WTC11 (cell line): ENCODE measurements at regions not wholly inside any gene's neighbourhood (a gene's known extent, or its start where the extent isn't known, plus 50 kb on each side); places are given as distances from the start of the nearest gene placed in this dataset.

Experiments
- ATAC-seq: fragments of 200-7000 bp; cut with Tn5 transposase; 2 replicates; pipeline ENCODE4 v1.10.0; 2021; ENCODE audit warnings: mild to moderate bottlenecking, moderate library complexity
- CTCF ChIA-PET: fragments of 300-600 bp; sonication (Branson Sonifier 250); formaldehyde crosslinking; loops from one replicate; lab custom pipeline; 2021; ENCODE audit warnings: antibody characterized with exemption; lab: Charles Lee
- POLR2A ChIA-PET: fragments of 350-600 bp; sonication (Branson Sonifier 250); formaldehyde crosslinking; loops from one replicate; lab custom pipeline; 2021; ENCODE audit warnings: antibody characterized with exemption; lab: Charles Lee
- DNase-seq: peaks from one replicate; pipeline ENCODE4 v3.0.0; 2021; ENCODE audit warnings: low spot score
- H3K27ac Mint-ChIP-seq: 2 replicates; pipeline ENCODE4 v1.8.0; 2021; ENCODE audit warnings: mixed read lengths
- H3K27me3 Mint-ChIP-seq: 2 replicates; pipeline ENCODE4 v1.8.0; 2021; ENCODE audit warnings: low read depth, mild to moderate bottlenecking, moderate library complexity, mixed read lengths
- H3K36me3 Mint-ChIP-seq: 2 replicates; pipeline ENCODE4 v1.8.0; 2021; ENCODE audit warnings: mixed read lengths
- H3K4me1 Mint-ChIP-seq: 2 replicates; pipeline ENCODE4 v1.8.0; 2022; ENCODE audit warnings: mixed read lengths
- H3K4me3 Mint-ChIP-seq: 2 replicates; pipeline ENCODE4 v1.8.0; 2021; ENCODE audit warnings: mild to moderate bottlenecking, moderate library complexity, mixed read lengths
- H3K9me3 Mint-ChIP-seq: 2 replicates; pipeline ENCODE4 v1.8.0; 2021; ENCODE audit warnings: mixed read lengths
- ELF4 ChIP-seq: sonication (generic); formaldehyde crosslinking; IDR thresholded peaks from 2 replicates; pipeline ENCODE4 v1.8.1; 2022; ENCODE audit warnings: low read depth, mild to moderate bottlenecking, moderate library complexity, missing genetic modification reagents
- GTF2I ChIP-seq: fragments of 250-450 bp; sonication (Bioruptor Pico); conservative IDR thresholded peaks from 2 replicates; pipeline ENCODE4 v1.4.0; 2021; ENCODE audit warnings: mild to moderate bottlenecking
- IRF2 ChIP-seq: sonication (generic); formaldehyde crosslinking; IDR thresholded peaks from 2 replicates; pipeline ENCODE4 v1.8.0; 2022; ENCODE audit warnings: low read depth, missing genetic modification reagents, borderline replicate concordance
- JAZF1 ChIP-seq: fragments of 250-450 bp; sonication (Bioruptor Pico); IDR thresholded peaks from 2 replicates; pipeline ENCODE4 v1.9.0; 2021; ENCODE audit warnings: moderate library complexity, mild to moderate bottlenecking, inconsistent platforms
- KAT7 ChIP-seq: sonication (generic); formaldehyde crosslinking; IDR thresholded peaks from 2 replicates; pipeline ENCODE4 v1.8.1; 2023; ENCODE audit warnings: missing genetic modification reagents, mild to moderate bottlenecking, borderline replicate concordance
- MYBL2 ChIP-seq: sonication (generic); formaldehyde crosslinking; IDR thresholded peaks from 2 replicates; pipeline ENCODE4 v1.8.1; 2023; ENCODE audit warnings: mild to moderate bottlenecking, moderate library complexity, missing genetic modification reagents
- NR3C1 ChIP-seq: sonication (generic); formaldehyde crosslinking; conservative IDR thresholded peaks from 2 replicates; pipeline ENCODE4 v1.8.1; 2023; ENCODE audit warnings: low read depth, mild to moderate bottlenecking, missing genetic modification reagents
- SMAD3 ChIP-seq: sonication (generic); formaldehyde crosslinking; IDR thresholded peaks from 2 replicates; pipeline ENCODE4 v1.8.0; 2022; ENCODE audit warnings: missing genetic modification reagents, mild to moderate bottlenecking, borderline replicate concordance
- TEAD4 ChIP-seq: sonication (generic); formaldehyde crosslinking; IDR thresholded peaks from 2 replicates; pipeline ENCODE4 v1.8.0; 2022; ENCODE audit warnings: mild to moderate bottlenecking, missing genetic modification reagents
- ZNF121 ChIP-seq: sonication (generic); formaldehyde crosslinking; IDR thresholded peaks from 2 replicates; pipeline ENCODE4 v1.8.0; 2023; ENCODE audit warnings: missing genetic modification reagents
- TF ChIP-seq, protein P1 (sequence below): sonication (generic); formaldehyde crosslinking; IDR thresholded peaks from 2 replicates; pipeline ENCODE4 v1.8.1; 2022; ENCODE audit warnings: low read depth, mild to moderate bottlenecking, moderate library complexity, missing genetic modification reagents, borderline replicate concordance
- TF ChIP-seq, protein P2 (sequence below): fragments of 250-450 bp; sonication (Bioruptor Pico); IDR thresholded peaks from 2 replicates; pipeline ENCODE4 v1.9.0; 2021; ENCODE audit warnings: moderate library complexity, mild to moderate bottlenecking, inconsistent platforms, borderline replicate concordance
- TF ChIP-seq, protein P3 (sequence below): sonication (generic); formaldehyde crosslinking; IDR thresholded peaks from 2 replicates; pipeline ENCODE4 v1.8.1; 2022; ENCODE audit warnings: mild to moderate bottlenecking, moderate library complexity, missing genetic modification reagents
- TF ChIP-seq, protein P4 (sequence below): sonication (generic); formaldehyde crosslinking; IDR thresholded peaks from 2 replicates; pipeline ENCODE4 v1.8.0; 2023; ENCODE audit warnings: missing genetic modification reagents, mild to moderate bottlenecking, borderline replicate concordance
- TF ChIP-seq, protein P5 (sequence below): fragments of 250-450 bp; sonication (Bioruptor Pico); IDR thresholded peaks from 2 replicates; pipeline ENCODE4 v1.9.0; 2021; ENCODE audit warnings: mild to moderate bottlenecking
- TF ChIP-seq, protein P6 (sequence below): fragments of 250-450 bp; sonication (Bioruptor Pico); conservative IDR thresholded peaks from 2 replicates; pipeline ENCODE4 v1.9.0; 2021; ENCODE audit warnings: mild to moderate bottlenecking
- TF ChIP-seq, protein P7 (sequence below): sonication (generic); formaldehyde crosslinking; IDR thresholded peaks from 2 replicates; pipeline ENCODE4 v1.8.1; 2023; ENCODE audit warnings: mild to moderate bottlenecking, missing genetic modification reagents

DNA sequence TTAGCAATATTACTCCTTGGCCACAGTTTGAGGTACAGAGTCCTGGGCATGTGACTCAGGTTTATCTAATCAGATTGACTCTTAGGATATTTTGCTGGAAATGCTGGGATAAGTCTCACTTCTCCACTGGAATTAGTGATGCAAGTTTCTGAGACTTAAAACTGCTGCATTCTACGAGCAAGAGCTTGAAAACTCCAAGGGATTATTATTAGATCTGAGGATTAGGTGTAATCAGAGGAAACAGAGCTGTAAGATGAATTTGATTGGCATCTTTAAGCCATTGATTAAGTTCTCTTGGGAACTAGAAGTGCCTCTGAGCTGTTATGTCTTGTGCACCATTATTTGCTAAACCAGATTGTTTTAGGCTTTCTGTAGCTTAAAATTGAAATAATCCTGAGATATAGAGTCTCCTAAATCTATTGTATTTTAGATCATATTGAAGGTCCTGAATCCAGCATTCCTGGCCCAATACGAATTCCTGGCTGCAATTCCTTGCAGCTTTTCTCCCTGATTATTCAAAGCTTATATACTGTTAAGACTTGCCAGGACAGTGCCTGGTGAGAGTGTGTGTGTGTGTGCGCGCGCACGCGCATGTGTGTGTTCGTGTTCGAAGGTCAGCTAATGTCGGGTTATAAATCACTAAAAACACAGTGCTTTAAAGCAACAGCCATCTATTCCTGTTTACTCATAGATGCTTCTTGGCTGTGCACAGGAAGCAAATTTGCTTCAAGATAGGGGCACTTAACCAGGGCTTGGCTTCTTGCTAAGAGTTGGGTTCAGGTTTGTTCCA is 735.1 kb downstream of the STIM2 start (continued):
- TF ChIP-seq, protein P1, sequence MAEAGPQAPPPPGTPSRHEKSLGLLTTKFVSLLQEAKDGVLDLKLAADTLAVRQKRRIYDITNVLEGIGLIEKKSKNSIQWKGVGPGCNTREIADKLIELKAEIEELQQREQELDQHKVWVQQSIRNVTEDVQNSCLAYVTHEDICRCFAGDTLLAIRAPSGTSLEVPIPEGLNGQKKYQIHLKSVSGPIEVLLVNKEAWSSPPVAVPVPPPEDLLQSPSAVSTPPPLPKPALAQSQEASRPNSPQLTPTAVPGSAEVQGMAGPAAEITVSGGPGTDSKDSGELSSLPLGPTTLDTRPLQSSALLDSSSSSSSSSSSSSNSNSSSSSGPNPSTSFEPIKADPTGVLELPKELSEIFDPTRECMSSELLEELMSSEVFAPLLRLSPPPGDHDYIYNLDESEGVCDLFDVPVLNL = no peak
- TF ChIP-seq, protein P2, sequence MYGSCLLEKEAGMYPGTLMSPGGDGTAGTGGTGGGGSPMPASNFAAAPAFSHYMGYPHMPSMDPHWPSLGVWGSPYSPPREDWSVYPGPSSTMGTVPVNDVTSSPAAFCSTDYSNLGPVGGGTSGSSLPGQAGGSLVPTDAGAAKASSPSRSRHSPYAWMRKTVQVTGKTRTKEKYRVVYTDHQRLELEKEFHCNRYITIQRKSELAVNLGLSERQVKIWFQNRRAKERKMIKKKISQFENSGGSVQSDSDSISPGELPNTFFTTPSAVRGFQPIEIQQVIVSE = no peak
- TF ChIP-seq, protein P3, sequence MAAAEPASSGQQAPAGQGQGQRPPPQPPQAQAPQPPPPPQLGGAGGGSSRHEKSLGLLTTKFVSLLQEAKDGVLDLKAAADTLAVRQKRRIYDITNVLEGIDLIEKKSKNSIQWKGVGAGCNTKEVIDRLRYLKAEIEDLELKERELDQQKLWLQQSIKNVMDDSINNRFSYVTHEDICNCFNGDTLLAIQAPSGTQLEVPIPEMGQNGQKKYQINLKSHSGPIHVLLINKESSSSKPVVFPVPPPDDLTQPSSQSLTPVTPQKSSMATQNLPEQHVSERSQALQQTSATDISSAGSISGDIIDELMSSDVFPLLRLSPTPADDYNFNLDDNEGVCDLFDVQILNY (CRISPR knock-in tag) = no peak
- TF ChIP-seq JAZF1 (CRISPR knock-in tag) (no peak), KAT7 (CRISPR knock-in tag) (no peak)
- TF ChIP-seq, protein P4, sequence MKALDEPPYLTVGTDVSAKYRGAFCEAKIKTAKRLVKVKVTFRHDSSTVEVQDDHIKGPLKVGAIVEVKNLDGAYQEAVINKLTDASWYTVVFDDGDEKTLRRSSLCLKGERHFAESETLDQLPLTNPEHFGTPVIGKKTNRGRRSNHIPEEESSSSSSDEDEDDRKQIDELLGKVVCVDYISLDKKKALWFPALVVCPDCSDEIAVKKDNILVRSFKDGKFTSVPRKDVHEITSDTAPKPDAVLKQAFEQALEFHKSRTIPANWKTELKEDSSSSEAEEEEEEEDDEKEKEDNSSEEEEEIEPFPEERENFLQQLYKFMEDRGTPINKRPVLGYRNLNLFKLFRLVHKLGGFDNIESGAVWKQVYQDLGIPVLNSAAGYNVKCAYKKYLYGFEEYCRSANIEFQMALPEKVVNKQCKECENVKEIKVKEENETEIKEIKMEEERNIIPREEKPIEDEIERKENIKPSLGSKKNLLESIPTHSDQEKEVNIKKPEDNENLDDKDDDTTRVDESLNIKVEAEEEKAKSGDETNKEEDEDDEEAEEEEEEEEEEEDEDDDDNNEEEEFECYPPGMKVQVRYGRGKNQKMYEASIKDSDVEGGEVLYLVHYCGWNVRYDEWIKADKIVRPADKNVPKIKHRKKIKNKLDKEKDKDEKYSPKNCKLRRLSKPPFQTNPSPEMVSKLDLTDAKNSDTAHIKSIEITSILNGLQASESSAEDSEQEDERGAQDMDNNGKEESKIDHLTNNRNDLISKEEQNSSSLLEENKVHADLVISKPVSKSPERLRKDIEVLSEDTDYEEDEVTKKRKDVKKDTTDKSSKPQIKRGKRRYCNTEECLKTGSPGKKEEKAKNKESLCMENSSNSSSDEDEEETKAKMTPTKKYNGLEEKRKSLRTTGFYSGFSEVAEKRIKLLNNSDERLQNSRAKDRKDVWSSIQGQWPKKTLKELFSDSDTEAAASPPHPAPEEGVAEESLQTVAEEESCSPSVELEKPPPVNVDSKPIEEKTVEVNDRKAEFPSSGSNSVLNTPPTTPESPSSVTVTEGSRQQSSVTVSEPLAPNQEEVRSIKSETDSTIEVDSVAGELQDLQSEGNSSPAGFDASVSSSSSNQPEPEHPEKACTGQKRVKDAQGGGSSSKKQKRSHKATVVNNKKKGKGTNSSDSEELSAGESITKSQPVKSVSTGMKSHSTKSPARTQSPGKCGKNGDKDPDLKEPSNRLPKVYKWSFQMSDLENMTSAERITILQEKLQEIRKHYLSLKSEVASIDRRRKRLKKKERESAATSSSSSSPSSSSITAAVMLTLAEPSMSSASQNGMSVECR (CRISPR knock-in tag) = no peak
- TF ChIP-seq, protein P5, sequence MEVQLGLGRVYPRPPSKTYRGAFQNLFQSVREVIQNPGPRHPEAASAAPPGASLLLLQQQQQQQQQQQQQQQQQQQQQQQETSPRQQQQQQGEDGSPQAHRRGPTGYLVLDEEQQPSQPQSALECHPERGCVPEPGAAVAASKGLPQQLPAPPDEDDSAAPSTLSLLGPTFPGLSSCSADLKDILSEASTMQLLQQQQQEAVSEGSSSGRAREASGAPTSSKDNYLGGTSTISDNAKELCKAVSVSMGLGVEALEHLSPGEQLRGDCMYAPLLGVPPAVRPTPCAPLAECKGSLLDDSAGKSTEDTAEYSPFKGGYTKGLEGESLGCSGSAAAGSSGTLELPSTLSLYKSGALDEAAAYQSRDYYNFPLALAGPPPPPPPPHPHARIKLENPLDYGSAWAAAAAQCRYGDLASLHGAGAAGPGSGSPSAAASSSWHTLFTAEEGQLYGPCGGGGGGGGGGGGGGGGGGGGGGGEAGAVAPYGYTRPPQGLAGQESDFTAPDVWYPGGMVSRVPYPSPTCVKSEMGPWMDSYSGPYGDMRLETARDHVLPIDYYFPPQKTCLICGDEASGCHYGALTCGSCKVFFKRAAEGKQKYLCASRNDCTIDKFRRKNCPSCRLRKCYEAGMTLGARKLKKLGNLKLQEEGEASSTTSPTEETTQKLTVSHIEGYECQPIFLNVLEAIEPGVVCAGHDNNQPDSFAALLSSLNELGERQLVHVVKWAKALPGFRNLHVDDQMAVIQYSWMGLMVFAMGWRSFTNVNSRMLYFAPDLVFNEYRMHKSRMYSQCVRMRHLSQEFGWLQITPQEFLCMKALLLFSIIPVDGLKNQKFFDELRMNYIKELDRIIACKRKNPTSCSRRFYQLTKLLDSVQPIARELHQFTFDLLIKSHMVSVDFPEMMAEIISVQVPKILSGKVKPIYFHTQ (CRISPR knock-in tag) = no peak

DNA sequence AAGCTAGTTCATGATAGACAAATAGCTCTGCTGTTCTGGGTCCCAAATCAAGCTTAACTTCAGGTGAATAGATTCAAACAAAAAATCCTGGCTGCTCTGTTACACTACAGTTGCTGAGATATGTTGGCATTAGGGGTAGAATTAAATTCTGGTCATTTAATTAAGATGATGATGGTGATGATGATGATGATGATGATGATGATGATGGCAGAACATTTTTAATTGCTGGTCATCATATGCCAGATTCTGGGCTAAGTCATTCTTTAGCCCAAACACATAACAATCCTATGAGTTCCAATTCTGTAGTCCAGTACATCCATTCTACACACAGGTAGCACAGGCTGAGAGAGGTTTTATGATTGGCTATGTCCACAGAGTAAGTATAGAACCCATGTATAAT is 741.5 kb downstream of the STIM2 start:
- ChIA-PET POLR2A (no interaction called here), CTCF (no interaction called here)
- Mint-ChIP-seq H3K27ac (no peak overlapping the region), H3K4me1 (0 out of 2 replicates have a peak, but pooled peaks cover 3% of the 10 kb centered on the region), H3K27me3 (no peaks in the 10 kb centered on the region), H3K36me3 (peaks cover 8% of the 10 kb centered on the region), H3K9me3 (peaks cover 15% of the 10 kb centered on the region), H3K4me3 (no peak overlapping the region)
- no peak for ATAC-seq
- DNase-seq = no peak
- no peak for TF ChIP-seq NR3C1
- TF ChIP-seq ZNF121 (CRISPR knock-in tag) = no peak
- TF ChIP-seq, protein P6, sequence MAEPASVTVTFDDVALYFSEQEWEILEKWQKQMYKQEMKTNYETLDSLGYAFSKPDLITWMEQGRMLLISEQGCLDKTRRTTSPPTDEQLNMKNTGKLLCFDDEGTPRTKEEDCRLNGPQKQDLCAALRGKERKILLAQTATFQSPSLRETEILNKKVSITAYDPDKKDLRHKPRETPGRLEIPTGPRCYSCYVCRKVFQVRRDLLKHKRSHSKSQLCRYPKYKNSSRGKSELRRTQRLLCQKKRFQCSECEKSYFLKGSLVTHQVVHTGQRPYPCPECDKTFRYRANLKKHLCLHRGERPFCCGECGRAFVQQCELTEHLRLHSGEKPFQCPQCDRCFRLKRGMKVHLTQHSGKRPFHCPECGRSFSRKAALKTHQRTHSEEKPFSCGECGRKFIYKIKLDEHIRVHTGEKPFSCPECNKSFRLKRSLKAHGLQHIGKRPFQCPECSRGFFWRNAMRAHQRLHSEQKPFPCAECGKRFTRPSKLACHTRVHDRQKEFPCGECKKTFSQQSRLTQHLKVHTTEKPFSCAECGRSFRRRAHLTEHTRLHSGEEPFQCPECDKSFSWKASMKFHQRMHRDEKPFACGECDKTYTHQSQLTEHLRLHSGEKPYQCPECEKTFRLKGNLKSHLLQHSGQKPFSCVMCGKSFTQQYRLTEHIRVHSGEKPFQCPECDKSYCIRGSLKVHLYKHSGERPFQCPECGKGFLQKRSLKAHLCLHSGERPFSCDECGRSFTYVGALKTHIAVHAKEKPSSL (CRISPR knock-in tag) = no peak
- TF ChIP-seq, protein P1 = no peak
- TF ChIP-seq, protein P7, sequence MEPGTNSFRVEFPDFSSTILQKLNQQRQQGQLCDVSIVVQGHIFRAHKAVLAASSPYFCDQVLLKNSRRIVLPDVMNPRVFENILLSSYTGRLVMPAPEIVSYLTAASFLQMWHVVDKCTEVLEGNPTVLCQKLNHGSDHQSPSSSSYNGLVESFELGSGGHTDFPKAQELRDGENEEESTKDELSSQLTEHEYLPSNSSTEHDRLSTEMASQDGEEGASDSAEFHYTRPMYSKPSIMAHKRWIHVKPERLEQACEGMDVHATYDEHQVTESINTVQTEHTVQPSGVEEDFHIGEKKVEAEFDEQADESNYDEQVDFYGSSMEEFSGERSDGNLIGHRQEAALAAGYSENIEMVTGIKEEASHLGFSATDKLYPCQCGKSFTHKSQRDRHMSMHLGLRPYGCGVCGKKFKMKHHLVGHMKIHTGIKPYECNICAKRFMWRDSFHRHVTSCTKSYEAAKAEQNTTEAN (CRISPR knock-in tag) = no peak
- no peak for TF ChIP-seq IRF2
- no peak for TF ChIP-seq TEAD4 (CRISPR knock-in tag)
- no peak for TF ChIP-seq GTF2I
- no peak for TF ChIP-seq SMAD3 (CRISPR knock-in tag)
- TF ChIP-seq MYBL2 = no peak
- TF ChIP-seq ELF4 (CRISPR knock-in tag) = no peak
